Cardiac septum (tissue), 1 donor: ENCODE measurements at regions not wholly inside any gene's neighbourhood (a gene's known extent, or its start where the extent isn't known, plus 50 kb on each side); places are given as distances from the start of the nearest gene placed in this dataset.
"Not testable (repeated sequence)": the region's sequence is repeated elsewhere in the genome, so short reads cannot be mapped to it uniquely, and the experiment has no call there.

ENCODE experiments used
- DNase-seq: peaks from one replicate; pipeline ENCODE4 v3.0.0-alpha.2; 2020; ENCODE audit warnings: low spot score
- intact Hi-C: fragments of 100-400 bp; cut with DNase I; formaldehyde crosslinking; loops from one replicate; pipeline ENCODE4 v1.14.0; 2022
- donor health status: DM: no; HTN: no; CAD: no.

GRCh38 chr20:55469074-55469473 is 536.2 kb downstream of the CBLN4 start:
- no peak for DNase-seq
- intact Hi-C loops: no loop called here

DNA sequence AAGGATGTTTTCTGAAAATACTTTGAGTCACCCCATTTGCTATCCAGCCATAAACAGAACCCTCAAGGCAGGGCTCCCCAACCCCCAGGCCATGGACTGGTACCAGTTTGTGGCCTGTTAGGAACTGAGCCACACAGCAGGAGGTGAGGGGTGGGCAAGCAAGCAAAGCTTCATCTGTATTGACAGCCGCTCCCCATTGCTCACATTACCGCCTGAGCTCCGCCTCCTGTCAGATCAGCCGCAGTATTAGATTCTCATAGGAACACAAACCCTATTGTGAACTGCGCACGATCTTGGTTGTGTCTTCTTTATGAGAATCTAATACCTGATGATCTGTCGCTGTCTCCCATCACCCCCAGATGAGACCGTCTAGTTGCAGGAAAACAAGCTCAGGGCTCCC is 543.8 kb downstream of the CBLN4 start:
- intact Hi-C loops: no loop called here
- DNase-seq: no peak

DNA sequence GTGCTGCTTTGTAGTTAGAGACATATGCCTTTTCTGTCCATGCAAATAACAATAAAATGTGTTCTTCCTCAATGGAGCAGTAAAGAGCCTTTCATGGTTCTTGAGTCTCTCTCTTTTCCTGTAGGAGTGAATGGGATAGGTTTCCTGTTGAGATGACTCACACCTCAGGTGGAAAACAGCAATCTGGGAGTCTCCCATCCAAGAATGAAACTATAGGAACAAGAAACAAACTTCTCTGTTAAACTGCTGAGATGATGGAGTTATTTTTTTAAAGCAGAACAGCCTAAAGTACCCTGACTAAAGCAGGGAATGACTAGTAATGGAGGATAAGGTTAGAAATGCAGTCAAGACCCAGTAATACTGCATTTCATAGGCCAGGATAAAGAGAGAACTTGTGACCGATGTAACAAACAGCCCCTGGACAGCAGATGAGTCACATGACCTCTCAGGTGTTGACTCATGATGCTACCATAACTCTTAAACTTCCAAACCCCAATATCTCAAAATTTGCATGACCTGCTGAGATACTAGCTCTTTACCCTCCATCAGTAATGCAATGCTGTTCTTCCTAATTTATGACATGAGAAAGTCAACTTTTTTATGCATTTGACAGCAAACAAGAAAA is 548.9 kb downstream of the CBLN4 start:
- intact Hi-C loops: no loop called here
- DNase-seq: no peak

GRCh38 chr20:55449091-55449490 is 556.2 kb downstream of the CBLN4 start:
- intact Hi-C loops: no loop called here
- DNase-seq: no peak

DNA sequence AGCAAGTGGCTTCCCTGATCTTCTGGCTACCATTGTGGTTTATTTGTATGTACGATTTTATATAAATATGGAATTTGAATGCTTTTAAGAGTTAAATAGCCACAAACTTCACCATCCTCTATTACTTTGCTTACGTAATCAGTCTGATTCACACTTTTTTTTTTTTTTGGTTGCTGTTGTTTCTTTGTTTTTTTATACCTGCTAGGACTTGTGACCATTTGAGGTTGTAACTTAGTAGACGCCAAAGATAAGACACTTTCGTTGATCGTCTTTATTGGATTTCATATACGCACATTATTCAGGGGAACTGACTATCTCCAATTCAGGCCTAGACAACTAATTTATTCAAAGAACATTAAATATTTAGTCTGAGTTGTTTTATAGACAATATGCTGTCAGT is 559.0 kb downstream of the CBLN4 start:
- intact Hi-C loops: no loop called here
- DNase-seq: no peak

DNA sequence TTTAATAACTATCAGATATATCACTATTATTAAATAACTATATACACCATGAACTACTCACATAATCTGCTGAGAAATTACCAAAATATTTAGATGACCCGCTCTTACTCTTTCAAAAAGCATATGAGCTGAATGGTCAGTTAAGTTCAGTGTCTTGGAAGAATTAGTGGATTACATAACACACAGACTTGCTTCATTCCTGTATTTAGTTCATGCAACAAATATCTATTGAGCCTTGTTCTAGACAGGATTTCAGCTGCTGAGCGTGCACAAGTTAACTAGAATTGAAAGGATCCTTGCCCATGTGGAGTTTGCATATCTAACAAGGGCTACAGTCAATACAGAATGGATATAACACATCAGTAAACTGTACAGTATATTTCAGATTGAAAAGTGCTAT is 566.2 kb downstream of the CBLN4 start:
- DNase-seq: no peak
- intact Hi-C loops: no loop called here

GRCh38 chr20:55437798-55438415 is 567.4 kb downstream of the CBLN4 start:
- DNase-seq: no peak
- intact Hi-C loops: no loop called here

DNA sequence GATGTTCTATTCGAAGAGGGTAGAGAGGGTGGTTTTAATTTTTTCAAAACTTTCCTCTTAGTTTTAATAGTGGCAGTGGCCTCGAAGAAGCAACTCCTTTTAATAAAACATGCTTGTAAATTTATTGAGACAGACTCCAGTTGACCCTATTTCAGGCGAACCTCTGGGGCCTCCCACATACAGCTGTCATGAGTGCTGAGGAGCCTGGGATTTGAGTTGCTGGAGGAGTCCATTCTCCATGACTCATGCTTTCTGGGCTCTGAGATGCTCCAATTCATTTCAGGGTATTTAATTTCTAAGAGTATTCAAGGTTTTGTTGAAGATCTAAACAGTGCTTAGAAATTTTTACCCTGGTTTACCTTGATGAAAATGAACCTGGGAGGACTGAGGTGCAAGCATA is 580.4 kb downstream of the CBLN4 start:
- intact Hi-C loops: no loop called here
- no peak for DNase-seq

DNA sequence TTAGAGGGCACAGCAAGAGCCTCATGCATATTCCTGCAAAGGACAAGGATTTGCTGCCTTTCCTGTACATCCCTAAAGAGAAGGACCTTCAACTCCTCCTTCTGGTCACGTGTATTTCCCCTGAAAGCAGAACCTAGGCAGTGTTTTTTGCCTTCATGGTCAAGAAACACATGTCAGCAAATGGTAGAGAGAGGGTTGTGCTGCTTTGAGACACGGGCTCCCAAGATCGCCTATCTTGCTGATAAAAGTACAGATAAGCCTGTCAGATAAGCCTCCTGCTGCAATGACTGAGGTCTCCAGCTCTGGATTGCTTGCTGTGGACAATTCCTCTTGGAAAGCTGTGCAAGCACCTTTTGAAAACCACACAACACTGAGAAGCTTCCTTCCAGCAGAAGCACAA is 580.8 kb downstream of the CBLN4 start:
- DNase-seq: no peak
- intact Hi-C loops: no loop called here

DNA sequence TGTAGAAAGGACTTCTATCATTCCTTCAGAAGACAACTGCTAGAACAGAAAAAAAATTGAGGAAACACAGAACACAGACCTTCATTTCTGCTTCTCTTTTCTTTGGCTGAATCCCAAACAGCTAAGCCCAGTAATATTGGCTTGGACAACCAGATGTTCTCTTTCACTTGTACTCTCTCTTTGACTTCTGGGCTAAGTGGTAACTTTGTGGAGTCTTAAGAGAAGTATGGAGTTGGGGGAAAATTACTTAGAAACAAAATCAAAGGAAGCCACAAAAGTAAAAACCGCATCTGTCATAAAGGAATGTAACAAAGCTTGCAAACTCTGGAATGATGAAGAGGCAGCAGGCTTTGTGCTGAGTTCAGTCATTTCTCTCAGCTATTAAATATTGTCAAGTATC is 587.5 kb downstream of the CBLN4 start:
- intact Hi-C loops: no loop called here

GRCh38 chr20:55415567-55416142 is 589.7 kb downstream of the CBLN4 start:
- no peak for DNase-seq
- intact Hi-C loops: no loop called here

More for the DNA sequence above, 587.5 kb downstream of the CBLN4 start:
- DNase-seq: no peak

- intact Hi-C loops, DNase-seq: not testable (repeated sequence)
These were observed 592.8 kb downstream of the CBLN4 start for GRCh38 chr20:55412508-55412907.

GRCh38 chr20:55406891-55407290 is 598.4 kb downstream of the CBLN4 start:
- intact Hi-C loops: no loop called here
- no peak for DNase-seq

- DNase-seq: no peak
- intact Hi-C loops: no loop called here
These were observed 610.7 kb downstream of the CBLN4 start for GRCh38 chr20:55394592-55394991.

DNA sequence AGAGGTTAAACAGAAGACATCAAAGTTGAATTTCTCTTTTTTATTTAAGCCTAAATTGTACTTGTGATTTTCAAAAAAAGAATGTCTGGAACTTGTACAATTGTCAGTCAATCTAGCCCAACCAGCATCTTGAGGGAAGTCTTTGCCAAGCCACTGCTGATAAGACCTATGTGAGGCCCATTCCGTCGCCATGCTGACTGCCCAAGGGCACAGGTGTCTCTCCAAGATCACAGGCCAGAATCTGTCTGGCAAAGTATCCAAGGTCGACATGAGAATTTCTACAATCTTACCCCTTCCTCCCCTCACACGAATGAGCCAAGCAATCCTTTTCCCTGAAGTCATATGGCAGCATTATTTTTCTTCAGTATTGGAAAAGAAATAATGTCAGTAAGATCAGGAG is 614.5 kb downstream of the CBLN4 start:
- no peak for DNase-seq
- intact Hi-C loops: no loop called here

- DNase-seq: no peak
- intact Hi-C loops: no loop called here
These were observed 618.6 kb downstream of the CBLN4 start for GRCh38 chr20:55386686-55387085.

- DNase-seq: no peak
- intact Hi-C loops: no loop called here
These were observed 629.4 kb downstream of the CBLN4 start for GRCh38 chr20:55375920-55376319.

DNA sequence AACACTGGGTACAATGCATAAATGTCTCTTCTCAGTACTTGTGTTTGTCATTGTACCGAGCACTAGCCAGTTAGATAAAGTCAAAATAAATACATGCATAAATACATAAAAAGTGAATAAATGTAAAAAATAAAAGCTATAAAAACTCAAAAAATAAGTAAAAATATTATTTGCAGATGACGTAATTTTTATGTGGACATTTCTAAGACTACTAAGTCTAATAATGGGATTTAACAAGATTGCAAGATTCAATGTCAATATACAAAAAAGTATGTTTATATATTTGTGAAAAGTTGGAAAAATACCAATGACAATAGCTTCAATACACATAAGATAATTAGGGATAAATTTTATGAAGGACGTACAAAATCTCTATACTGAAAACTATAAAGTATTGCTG is 639.6 kb downstream of the CBLN4 start:
- DNase-seq: no peak
- intact Hi-C loops: no loop called here

- no peak for DNase-seq
- intact Hi-C loops: no loop called here
These were observed 644.4 kb downstream of the CBLN4 start for GRCh38 chr20:55360895-55361294.

GRCh38 chr20:55354720-55355119 is 650.6 kb downstream of the CBLN4 start:
- intact Hi-C loops: no loop called here
- no peak for DNase-seq

DNA sequence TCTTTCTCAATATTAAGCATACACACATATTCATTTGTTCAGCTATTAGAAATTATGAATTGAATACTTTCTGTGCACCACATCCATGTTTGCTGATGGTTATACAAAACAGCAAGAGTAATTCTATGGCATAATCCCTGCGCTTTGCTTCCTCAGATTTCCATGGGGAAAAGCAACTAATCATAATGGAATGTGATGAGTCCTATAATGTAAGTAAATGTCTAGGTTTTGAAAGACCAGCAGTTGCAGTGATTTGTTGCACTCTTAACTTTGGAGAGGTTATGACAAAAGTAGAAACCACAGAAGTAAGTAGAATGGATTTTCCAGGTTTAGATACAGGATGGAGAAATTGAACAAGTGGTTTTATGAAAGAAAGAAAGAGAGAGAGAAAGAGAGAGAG is 652.1 kb downstream of the CBLN4 start:
- no peak for DNase-seq
- intact Hi-C loops: no loop called here

GRCh38 chr20:55348223-55348622 is 657.1 kb downstream of the CBLN4 start:
- no peak for DNase-seq
- intact Hi-C loops: no loop called here
